HepG2 (cell line): ENCODE measurements at regions not wholly inside any gene's neighbourhood (a gene's known extent, or its start where the extent isn't known, plus 50 kb on each side); places are given as distances from the start of the nearest gene placed in this dataset.

Source experiments
- RNF219 ChIP-seq: sonication (generic); formaldehyde crosslinking; IDR thresholded peaks from 2 replicates; pipeline ENCODE4 v1.5.0; 2020; ENCODE audit warnings: mild to moderate bottlenecking, missing genetic modification reagents
- ZNF337 ChIP-seq: sonication (generic); formaldehyde crosslinking; IDR thresholded peaks from 2 replicates; pipeline ENCODE4 v1.5.1; 2020; ENCODE audit warnings: missing genetic modification reagents, low read depth, mild to moderate bottlenecking, borderline replicate concordance

GRCh38 chr2:134177351-134177931, 76.4 kb upstream of the MGAT5 start:
- no peak for TF ChIP-seq ZNF337 (CRISPR knock-in tag)
- no peak for TF ChIP-seq RNF219
